SU-DHL-6 (cell line): ENCODE measurements at regions not wholly inside any gene's neighbourhood (a gene's known extent, or its start where the extent isn't known, plus 50 kb on each side); places are given as distances from the start of the nearest gene placed in this dataset.

Source experiments
- EZH2phosphoT487 ChIP-seq: fragments of 200-600 bp; sonication (generic), shearing (Covaris generic); conservative IDR thresholded peaks from 2 replicates; pipeline ENCODE4 v1.6.1; 2018; ENCODE audit warnings: mild to moderate bottlenecking, antibody characterized with exemption, low read length, moderate library complexity, mixed read lengths
- TF ChIP-seq, protein P1 (sequence below): fragments of 200-600 bp; sonication (generic); IDR thresholded peaks from one replicate; pipeline ENCODE4 v1.5.1; 2017; ENCODE audit warnings: antibody characterized with exemption, mild to moderate bottlenecking, low read length, moderate library complexity; ENCODE audit not compliant: insufficient read depth, poor library complexity, severe bottlenecking

DNA sequence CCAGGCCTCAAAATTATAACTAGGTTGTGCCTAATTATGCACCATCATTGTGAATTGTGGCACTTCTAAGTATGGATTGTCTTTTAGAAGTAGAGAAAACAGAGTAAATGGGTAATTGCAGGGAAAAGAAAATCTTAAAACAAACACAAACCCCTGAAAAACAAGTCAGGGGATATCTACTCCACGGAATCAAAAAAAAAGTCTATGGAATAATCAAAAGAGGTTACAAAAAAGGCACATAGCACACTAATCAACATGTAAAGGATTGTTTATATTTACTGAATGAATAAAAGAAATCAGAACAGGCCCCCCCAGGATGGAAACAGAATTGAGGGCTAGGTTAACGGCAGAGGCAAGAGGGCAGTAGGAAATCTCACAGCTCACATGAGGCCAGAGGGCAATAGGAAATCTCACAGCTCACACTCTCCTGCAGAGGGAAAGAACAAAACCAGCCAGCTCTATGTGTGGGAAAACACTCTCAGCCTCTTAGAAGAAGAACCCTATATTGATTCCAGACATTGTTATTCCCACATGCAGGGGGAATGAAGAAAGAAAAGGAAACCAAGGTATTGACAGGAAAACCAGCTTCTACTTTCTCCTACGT is 72.7 kb upstream of the FNDC3B start:
- TF ChIP-seq, protein P1, sequence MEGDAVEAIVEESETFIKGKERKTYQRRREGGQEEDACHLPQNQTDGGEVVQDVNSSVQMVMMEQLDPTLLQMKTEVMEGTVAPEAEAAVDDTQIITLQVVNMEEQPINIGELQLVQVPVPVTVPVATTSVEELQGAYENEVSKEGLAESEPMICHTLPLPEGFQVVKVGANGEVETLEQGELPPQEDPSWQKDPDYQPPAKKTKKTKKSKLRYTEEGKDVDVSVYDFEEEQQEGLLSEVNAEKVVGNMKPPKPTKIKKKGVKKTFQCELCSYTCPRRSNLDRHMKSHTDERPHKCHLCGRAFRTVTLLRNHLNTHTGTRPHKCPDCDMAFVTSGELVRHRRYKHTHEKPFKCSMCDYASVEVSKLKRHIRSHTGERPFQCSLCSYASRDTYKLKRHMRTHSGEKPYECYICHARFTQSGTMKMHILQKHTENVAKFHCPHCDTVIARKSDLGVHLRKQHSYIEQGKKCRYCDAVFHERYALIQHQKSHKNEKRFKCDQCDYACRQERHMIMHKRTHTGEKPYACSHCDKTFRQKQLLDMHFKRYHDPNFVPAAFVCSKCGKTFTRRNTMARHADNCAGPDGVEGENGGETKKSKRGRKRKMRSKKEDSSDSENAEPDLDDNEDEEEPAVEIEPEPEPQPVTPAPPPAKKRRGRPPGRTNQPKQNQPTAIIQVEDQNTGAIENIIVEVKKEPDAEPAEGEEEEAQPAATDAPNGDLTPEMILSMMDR, result no peak
- TF ChIP-seq EZH2phosphoT487, result no peak
